T-cell (primary cell): ENCODE measurements at regions not wholly inside any gene's neighbourhood (a gene's known extent, or its start where the extent isn't known, plus 50 kb on each side); places are given as distances from the start of the nearest gene placed in this dataset.

Experiments
- ATAC-seq, 4 experiments: fragments of 200-7000 bp in 3 of 4; fragments of 150-1000 bp in 1 of 4; cut with Tn5 transposase; replicated peaks in 1 of 4; 1 replicate in 3 of 4; 2 replicates in 1 of 4; pipeline ENCODE4 v1.10.0; 2021; ENCODE audit warnings: moderate library complexity in 3 of 4, mild to moderate bottlenecking in 2 of 4, moderate number of reproducible peaks in 1 of 4
- CTCF ChIA-PET, 2 donors: fragments of 300-600 bp; sonication (Branson Sonifier 250); formaldehyde crosslinking; loops; one replicate each; lab custom pipeline; 2022; ENCODE audit warnings: antibody characterized with exemption in 2 of 2; lab: Charles Lee
- POLR2A ChIA-PET, 2 donors: fragments of 300-600 bp; sonication (Branson Sonifier 250); formaldehyde crosslinking; loops; one replicate each; lab custom pipeline; 2022; ENCODE audit warnings: antibody characterized with exemption in 2 of 2; lab: Charles Lee
- DNase-seq, 35 experiments: peaks; one replicate each; pipeline versions ENCODE4 v3.0.0 to v3.0.0-alpha.2; 2013 to 2023
- H3K27ac ChIP-seq: one replicate; pipeline ENCODE4 v1.5.1; 2013; ENCODE audit warnings: low read length
- H3K27me3 ChIP-seq, 2 experiments: replicated peaks in 1 of 2; 1 replicate in 1 of 2; 2 replicates in 1 of 2; pipeline versions ENCODE4 v1.6.1 to v1.7.0; 2013; ENCODE audit warnings: low read length in 1 of 2, mixed read lengths in 1 of 2; ENCODE audit not compliant: control insufficient read depth in 2 of 2, insufficient read depth in 2 of 2; ENCODE audit errors: extremely low read depth in 1 of 2
- H3K36me3 ChIP-seq, 2 donors: 1 replicate in 1 of 2; 2 replicates in 1 of 2; pipeline versions ENCODE4 v1.6.1 to v1.7.0; 2013; ENCODE audit warnings: low read length in 1 of 2; ENCODE audit not compliant: control insufficient read depth in 2 of 2, insufficient read depth in 1 of 2; ENCODE audit errors: extremely low read depth in 1 of 2
- H3K4me1 ChIP-seq, 2 experiments: 1 replicate in 1 of 2; 2 replicates in 1 of 2; pipeline versions ENCODE4 v1.6.1 to v1.7.0; 2013; ENCODE audit warnings: low read length in 2 of 2, mixed read lengths in 1 of 2; ENCODE audit not compliant: insufficient read depth in 2 of 2, control insufficient read depth in 1 of 2; ENCODE audit errors: extremely low read depth in 1 of 2
- H3K4me3 ChIP-seq, 2 donors: 1 replicate in 1 of 2; 2 replicates in 1 of 2; pipeline versions ENCODE4 v1.5.1 to v1.7.0; 2013; ENCODE audit warnings: mild to moderate bottlenecking in 2 of 2, low read length in 1 of 2, moderate library complexity in 1 of 2; ENCODE audit not compliant: control insufficient read depth in 1 of 2; ENCODE audit errors: extremely low read depth in 1 of 2
- H3K9me3 ChIP-seq: 2 replicates; pipeline ENCODE4 v1.7.0; 2013
- H3K27ac Mint-ChIP-seq, 2 donors: one replicate each; pipeline ENCODE4 v1.8.0; 2020 to 2021; ENCODE audit warnings: mild to moderate bottlenecking in 2 of 2, mixed read lengths in 2 of 2
- H3K27me3 Mint-ChIP-seq, 2 donors: one replicate each; pipeline ENCODE4 v1.8.0; 2021 to 2022; ENCODE audit warnings: mixed read lengths in 2 of 2
- H3K36me3 Mint-ChIP-seq: one replicate; pipeline ENCODE4 v1.8.0; 2021; ENCODE audit warnings: mixed read lengths
- H3K4me1 Mint-ChIP-seq, 3 donors: one replicate each; pipeline ENCODE4 v1.8.0; 2020 to 2022; ENCODE audit warnings: mixed read lengths in 3 of 3, mild to moderate bottlenecking in 1 of 3
- H3K4me3 Mint-ChIP-seq, 3 donors: one replicate each; pipeline ENCODE4 v1.8.0; 2020 to 2022; ENCODE audit warnings: mild to moderate bottlenecking in 3 of 3, mixed read lengths in 3 of 3, moderate library complexity in 3 of 3
- H3K9me3 Mint-ChIP-seq, 3 donors: one replicate each; pipeline ENCODE4 v1.8.0; 2020 to 2022; ENCODE audit warnings: mixed read lengths in 3 of 3
- WGBS: methylation state at CpG from one replicate; pipeline ENCODE4 v1.1.5; 2013; ENCODE audit warnings: missing lambda C conversion rate; ENCODE audit not compliant: insufficient coverage; 5-methylcytosine and 5-hydroxymethylcytosine counted together

DNA sequence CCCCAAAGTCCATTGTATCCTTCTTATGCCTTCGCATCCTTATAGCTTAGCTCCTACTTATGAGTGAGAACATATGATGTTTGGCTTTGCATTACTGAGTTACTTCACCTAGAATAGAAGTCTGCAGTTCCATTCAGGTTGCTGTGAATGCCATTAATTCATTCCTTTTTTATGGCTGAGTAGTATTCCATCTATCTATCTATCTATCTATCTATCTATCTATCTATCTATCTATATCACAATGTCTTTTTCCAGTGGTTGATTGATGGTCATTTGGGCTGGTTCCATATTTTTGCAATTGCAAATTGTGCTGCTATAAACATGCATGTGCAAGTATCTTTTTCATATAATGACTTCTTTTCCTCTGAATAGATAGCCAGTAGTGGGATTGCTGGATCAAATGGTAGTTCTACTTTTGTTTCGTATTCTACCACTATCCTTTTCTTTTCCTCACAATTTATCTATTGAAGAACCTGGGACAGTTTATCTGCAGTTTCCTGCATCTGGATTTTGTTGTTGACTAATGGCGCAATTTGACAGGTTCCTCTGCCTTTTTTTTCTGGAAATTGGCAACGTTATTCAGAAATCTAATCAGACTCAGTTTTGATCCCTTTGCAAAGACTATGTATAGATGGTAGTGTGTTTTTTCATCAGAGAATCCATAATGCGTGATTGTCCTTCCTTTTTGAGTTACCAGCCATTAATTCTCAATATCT lies 287.2 kb downstream of the ARL4A start:
- H3K9me3 ChIP-seq = no peaks in the 10 kb centered on the region
- ChIA-PET POLR2A (no interaction called here), CTCF (no interaction called here)
- no peaks in the 10 kb centered on the region for H3K36me3 ChIP-seq
- DNase-seq = no peak
- no peaks in the 10 kb centered on the region for H3K4me1 Mint-ChIP-seq
- H3K27me3 Mint-ChIP-seq = peaks cover 0 to 5% of the 10 kb centered on the region in 2 donors
- no peaks in the 10 kb centered on the region for H3K9me3 Mint-ChIP-seq
- H3K27me3 ChIP-seq = no peaks in the 10 kb centered on the region
- no peak overlapping the region for H3K27ac Mint-ChIP-seq
- H3K27ac ChIP-seq = no peak overlapping the region
- H3K4me3 ChIP-seq = no peak overlapping the region
- H3K36me3 Mint-ChIP-seq = no peaks in the 10 kb centered on the region
- H3K4me3 Mint-ChIP-seq = no peak overlapping the region
- WGBS = no CpG with 5 or more reads among the region's 5 CpGs
- no peaks in the 10 kb centered on the region for H3K4me1 ChIP-seq
- ATAC-seq = no peak

DNA sequence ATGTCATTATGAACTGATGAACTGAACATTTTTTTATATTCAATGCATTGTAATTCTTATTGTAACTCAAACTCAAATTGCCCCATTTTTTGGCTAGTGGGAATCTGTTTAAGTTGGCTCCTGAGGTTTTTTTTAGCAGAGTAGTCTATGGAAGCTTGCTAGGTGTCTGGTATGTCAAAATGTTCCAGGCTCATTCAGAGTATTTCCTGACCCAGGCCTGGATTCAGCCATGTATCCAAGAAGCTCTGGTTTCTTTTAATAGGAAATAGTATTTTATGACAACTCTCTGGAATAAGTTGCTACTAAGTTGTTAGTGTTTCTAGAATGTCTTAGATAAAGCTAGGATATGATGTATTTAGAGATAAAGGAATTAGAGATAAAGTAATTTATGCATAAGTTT lies 288.0 kb downstream of the ARL4A start:
- peaks cover 0 to 3% of the 10 kb centered on the region in 2 donors for H3K27me3 Mint-ChIP-seq
- no peak overlapping the region for H3K4me3 Mint-ChIP-seq

DNA sequence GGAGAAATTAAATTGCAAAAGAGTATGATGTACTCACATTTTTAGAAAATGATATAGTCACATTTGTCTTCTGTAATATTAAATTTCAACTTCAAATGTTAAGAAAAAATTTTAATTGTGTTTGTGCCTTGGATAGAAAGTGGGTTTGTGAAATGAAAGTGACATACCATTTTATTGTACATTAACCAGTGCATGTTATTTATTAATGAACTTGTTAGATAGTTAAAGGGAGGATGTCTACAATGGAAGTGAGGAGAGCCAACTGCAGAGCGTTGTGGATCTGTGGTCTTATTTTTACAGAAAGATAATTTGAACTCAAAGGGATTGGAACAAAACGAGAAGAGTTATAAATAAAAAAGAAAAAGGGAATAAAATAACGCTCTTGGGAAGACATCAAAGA lies 291.7 kb downstream of the ARL4A start:
- H3K4me3 ChIP-seq = no peak overlapping the region
- 44% methylated on average over 1 of the region's 3 CpGs for WGBS
- H3K9me3 ChIP-seq = no peaks in the 10 kb centered on the region
- Mint-ChIP-seq H3K36me3 (no peaks in the 10 kb centered on the region), H3K9me3 (no peaks in the 10 kb centered on the region), H3K27me3 (peaks cover 0 to 4% of the 10 kb centered on the region in 2 donors), H3K4me1 (no peaks in the 10 kb centered on the region), H3K27ac (no peak overlapping the region), H3K4me3 (no peak overlapping the region)
- H3K27ac ChIP-seq = no peak overlapping the region
- no peaks in the 10 kb centered on the region for H3K4me1 ChIP-seq
- POLR2A ChIA-PET = no interaction called here
- DNase-seq = no peak
- CTCF ChIA-PET = no interaction called here
- no peak for ATAC-seq
- no peaks in the 10 kb centered on the region for H3K27me3 ChIP-seq
- H3K36me3 ChIP-seq = no peaks in the 10 kb centered on the region

More for the DNA sequence above, 288.0 kb downstream of the ARL4A start:
- Mint-ChIP-seq H3K36me3 (no peaks in the 10 kb centered on the region), H3K27ac (no peak overlapping the region), H3K4me1 (no peaks in the 10 kb centered on the region), H3K9me3 (no peaks in the 10 kb centered on the region)
- POLR2A ChIA-PET = no interaction called here
- ATAC-seq = no peak
- Histone ChIP-seq H3K27me3 (no peaks in the 10 kb centered on the region), H3K27ac (no peak overlapping the region), H3K36me3 (no peaks in the 10 kb centered on the region), H3K9me3 (no peaks in the 10 kb centered on the region), H3K4me1 (no peaks in the 10 kb centered on the region), H3K4me3 (no peak overlapping the region)
- CTCF ChIA-PET = no interaction called here
- no peak for DNase-seq

DNA sequence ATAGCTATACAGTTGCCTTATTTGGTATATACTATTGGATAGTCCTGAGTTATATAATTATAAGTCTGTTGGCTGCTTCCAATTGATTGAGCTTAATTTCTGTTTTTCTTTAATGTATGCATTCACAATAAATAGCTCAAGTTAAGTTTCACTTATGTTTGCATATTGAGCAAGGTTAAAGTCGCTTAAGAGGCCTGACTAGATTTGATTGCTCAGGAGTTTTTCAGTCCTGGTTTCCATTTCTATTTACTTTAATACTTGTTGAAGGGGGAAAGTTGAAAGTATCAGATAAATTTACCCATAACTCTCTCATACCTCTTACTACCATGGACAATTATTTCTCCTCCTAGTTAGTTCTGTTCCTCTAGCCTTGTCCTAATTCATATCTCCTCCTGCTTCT lies 294.7 kb downstream of the ARL4A start:
- Mint-ChIP-seq H3K4me1 (no peaks in the 10 kb centered on the region), H3K36me3 (no peaks in the 10 kb centered on the region), H3K4me3 (no peak overlapping the region), H3K27me3 (peaks cover 0 to 7% of the 10 kb centered on the region in 2 donors), H3K27ac (no peak overlapping the region), H3K9me3 (no peaks in the 10 kb centered on the region)
- no peaks in the 10 kb centered on the region for H3K27me3 ChIP-seq
- no peak overlapping the region for H3K4me3 ChIP-seq
- CTCF ChIA-PET = no interaction called here
- no peaks in the 10 kb centered on the region for H3K36me3 ChIP-seq
- POLR2A ChIA-PET = interaction anchor here in 1 of 2 donors (0.6 kb wide), 1 partner anchor 184 kb away, joined by 6 read pairs; no protein-coding TSS in a partner anchor
- ATAC-seq = no peak
- DNase-seq = no peak
- no peaks in the 10 kb centered on the region for H3K4me1 ChIP-seq
- WGBS = no CpG with 5 or more reads among the region's 1 CpG
- H3K9me3 ChIP-seq = no peaks in the 10 kb centered on the region
- H3K27ac ChIP-seq = no peak overlapping the region

DNA sequence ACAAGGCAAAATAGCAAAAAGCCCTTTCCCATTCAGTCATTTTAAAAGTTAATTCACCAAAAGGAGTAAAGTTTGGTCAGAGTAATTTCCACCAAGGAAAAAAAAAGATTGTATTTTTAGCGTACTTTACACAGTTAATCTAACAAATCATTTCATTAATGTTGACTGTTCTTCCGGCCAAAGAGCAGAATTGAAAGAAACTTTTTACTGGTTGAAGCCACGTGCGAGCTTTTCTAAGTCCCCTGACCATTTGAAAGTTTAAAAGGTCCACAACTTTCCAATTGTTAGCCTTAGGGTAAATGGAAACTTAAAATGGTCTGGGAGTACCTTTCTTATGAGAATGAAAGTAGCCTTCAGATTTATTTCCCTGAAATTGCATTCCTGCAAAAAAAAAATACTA lies 296.7 kb downstream of the ARL4A start:
- Mint-ChIP-seq H3K4me1 (no peaks in the 10 kb centered on the region), H3K27ac (no peak overlapping the region), H3K36me3 (no peaks in the 10 kb centered on the region), H3K4me3 (no peak overlapping the region), H3K27me3 (peaks cover 0 to 7% of the 10 kb centered on the region in 2 donors), H3K9me3 (no peaks in the 10 kb centered on the region)
- Histone ChIP-seq H3K27ac (no peak overlapping the region), H3K27me3 (no peaks in the 10 kb centered on the region), H3K36me3 (no peaks in the 10 kb centered on the region), H3K4me3 (no peak overlapping the region), H3K9me3 (no peaks in the 10 kb centered on the region), H3K4me1 (no peaks in the 10 kb centered on the region)
- DNase-seq = no peak
- ChIA-PET CTCF (no interaction called here), POLR2A (no interaction called here)
- no peak for ATAC-seq
- no CpG with 5 or more reads among the region's 4 CpGs for WGBS

DNA sequence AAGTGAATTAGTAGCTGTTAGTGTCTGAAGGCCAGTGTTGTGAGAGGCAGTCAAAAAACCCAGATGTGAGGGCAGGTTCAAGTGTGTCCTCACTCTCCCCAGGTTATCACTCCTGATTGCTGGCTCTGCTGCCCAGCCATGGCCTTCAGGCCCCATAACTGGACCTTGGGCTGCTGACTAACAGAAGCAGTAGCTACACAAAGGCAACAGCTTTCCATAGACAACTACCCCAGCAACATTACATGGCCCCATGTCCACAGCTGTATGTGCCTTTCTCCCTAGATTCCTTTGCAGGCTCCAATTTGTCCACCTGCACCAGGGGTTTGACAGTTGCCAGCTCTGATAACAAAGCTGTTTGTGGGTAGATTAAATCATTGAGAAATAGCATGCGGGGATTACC lies 297.8 kb downstream of the ARL4A start:
- no peaks in the 10 kb centered on the region for H3K9me3 ChIP-seq
- no peaks in the 10 kb centered on the region for H3K4me1 Mint-ChIP-seq
- ChIA-PET POLR2A (no interaction called here), CTCF (interaction anchor here in 1 of 2 donors (0.5 kb wide), 1 partner anchor 1310 kb away, joined by 3 read pairs; no protein-coding TSS in a partner anchor)
- no peaks in the 10 kb centered on the region for H3K36me3 Mint-ChIP-seq
- no peaks in the 10 kb centered on the region for H3K4me1 ChIP-seq
- ATAC-seq (no peak), DNase-seq (no peak)
- no peaks in the 10 kb centered on the region for H3K9me3 Mint-ChIP-seq
- H3K4me3 ChIP-seq = no peak overlapping the region
- H3K4me3 Mint-ChIP-seq = no peak overlapping the region
- H3K27ac ChIP-seq = no peak overlapping the region
- peaks cover 0 to 7% of the 10 kb centered on the region in 2 donors for H3K27me3 Mint-ChIP-seq
- no peak overlapping the region for H3K27ac Mint-ChIP-seq
- no CpG with 5 or more reads among the region's 1 CpG for WGBS
- H3K27me3 ChIP-seq = no peaks in the 10 kb centered on the region
- no peaks in the 10 kb centered on the region for H3K36me3 ChIP-seq
